IgD-negative memory B cell (primary cell): ENCODE measurements at regions not wholly inside any gene's neighbourhood (a gene's known extent, or its start where the extent isn't known, plus 50 kb on each side); places are given as distances from the start of the nearest gene placed in this dataset.

Experiments used
- H3K27ac Mint-ChIP-seq, 3 donors: one replicate each; pipeline ENCODE4 v1.8.0; 2020 to 2022; ENCODE audit warnings: mild to moderate bottlenecking in 3 of 3, mixed read lengths in 3 of 3, moderate library complexity in 1 of 3
- H3K27me3 Mint-ChIP-seq: one replicate; pipeline ENCODE4 v1.8.0; 2021; ENCODE audit warnings: mixed read lengths
- H3K36me3 Mint-ChIP-seq: one replicate; pipeline ENCODE4 v1.8.0; 2020; ENCODE audit warnings: mild to moderate bottlenecking, mixed read lengths
- H3K4me1 Mint-ChIP-seq, 3 donors: one replicate each; pipeline ENCODE4 v1.8.0; 2020 to 2022; ENCODE audit warnings: mixed read lengths in 3 of 3, mild to moderate bottlenecking in 1 of 3
- H3K4me3 Mint-ChIP-seq, 4 donors: one replicate each; pipeline ENCODE4 v1.8.0; 2020 to 2022; ENCODE audit warnings: mild to moderate bottlenecking in 4 of 4, mixed read lengths in 4 of 4, moderate library complexity in 3 of 4
- H3K9me3 Mint-ChIP-seq, 3 donors: one replicate each; pipeline ENCODE4 v1.8.0; 2020 to 2021; ENCODE audit warnings: mixed read lengths in 3 of 3, mild to moderate bottlenecking in 1 of 3

DNA sequence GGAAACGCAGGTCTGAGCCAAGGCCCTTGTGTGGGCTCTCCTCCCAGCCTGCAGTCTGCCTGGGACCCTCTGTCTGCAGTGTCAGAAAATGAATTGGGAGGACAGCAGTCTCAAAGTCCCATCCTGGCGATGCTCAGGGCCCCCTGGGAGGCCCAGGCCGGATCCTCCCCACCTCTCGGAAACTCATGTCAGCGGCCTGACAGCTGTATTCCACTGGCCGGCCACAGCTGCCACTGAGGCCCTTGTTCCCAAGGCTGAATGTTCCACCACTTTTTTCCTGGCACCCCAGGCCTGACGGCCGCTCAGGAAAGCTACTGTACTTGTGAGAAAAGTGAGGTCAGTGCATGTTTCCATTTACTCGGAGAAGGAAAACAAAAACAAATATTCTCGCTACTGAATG, 180.0 kb downstream of the FGF18 start:
- H3K4me1 Mint-ChIP-seq = peaks cover 0 to 3% (median 3%) of the 10 kb centered on the region in 3 donors
- peaks cover 18% of the 10 kb centered on the region for H3K27me3 Mint-ChIP-seq
- H3K9me3 Mint-ChIP-seq = peaks cover 0 to 3% (median 1%) of the 10 kb centered on the region in 3 donors
- no peak overlapping the region for H3K27ac Mint-ChIP-seq
- no peaks in the 10 kb centered on the region for H3K36me3 Mint-ChIP-seq
- no peak overlapping the region for H3K4me3 Mint-ChIP-seq

DNA sequence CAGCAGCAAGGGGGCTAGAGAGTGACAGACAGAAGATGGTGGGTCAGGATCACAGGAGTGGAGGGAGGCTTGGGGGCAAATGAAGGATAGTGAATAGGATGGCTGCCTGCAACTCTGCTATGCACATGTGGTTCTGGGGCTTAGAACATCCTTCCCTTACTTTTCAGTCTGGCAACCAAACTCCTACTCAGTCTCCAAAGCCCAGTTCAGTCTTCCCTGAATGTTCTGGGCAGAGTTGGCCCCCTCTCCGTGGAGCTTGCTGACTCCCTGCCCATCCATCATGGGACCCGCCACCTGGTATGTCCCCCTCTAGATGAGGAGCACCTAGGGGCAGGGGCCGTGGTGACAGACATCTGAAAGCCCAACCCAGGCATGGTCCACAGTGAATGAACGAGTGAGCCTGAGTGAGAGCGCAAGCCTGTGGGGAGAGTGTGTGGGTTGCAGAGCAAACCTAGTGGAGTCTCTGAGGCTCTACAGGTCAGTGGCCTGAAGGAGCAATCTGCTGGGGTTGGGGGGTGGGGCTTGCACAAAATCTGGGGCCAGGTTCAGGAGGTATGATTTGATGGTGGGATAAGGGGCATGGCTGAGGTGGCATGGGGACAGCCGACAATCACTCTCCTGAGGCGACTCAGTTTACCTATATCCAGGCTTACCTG, 180.6 kb downstream of the FGF18 start:
- Mint-ChIP-seq H3K4me1 (peaks cover 0 to 3% (median 3%) of the 10 kb centered on the region in 3 donors), H3K4me3 (no peak overlapping the region), H3K9me3 (peaks cover 0 to 3% (median 1%) of the 10 kb centered on the region in 3 donors), H3K27me3 (peaks cover 18% of the 10 kb centered on the region), H3K36me3 (no peaks in the 10 kb centered on the region), H3K27ac (no peak overlapping the region)

DNA sequence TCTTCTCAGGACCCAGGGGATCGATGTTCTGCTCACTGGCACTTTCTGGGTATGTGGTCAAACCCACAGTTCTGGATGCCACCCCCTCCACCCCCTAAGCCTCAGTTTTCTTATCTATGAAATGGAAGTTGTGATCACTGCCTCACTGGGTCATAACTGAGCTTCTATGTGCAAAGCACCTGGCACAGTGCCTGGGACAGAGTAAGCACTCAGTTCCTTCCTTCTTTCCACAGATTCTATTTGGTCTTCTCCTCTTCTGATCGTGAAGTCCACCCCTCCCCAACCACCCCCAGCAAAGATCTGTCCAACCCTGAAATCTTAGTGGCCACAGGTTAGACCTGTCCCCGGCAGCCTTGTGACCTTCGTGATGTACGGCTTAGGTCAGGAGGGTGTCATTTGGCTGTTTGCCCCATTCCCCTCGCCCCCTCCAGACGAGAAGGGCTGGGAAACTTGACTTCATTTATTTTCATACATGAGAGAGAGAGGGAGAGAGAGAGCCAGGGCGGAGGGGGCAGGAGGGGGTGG, 181.4 kb downstream of the FGF18 start:
- H3K27ac Mint-ChIP-seq = no peak overlapping the region
- peaks cover 0 to 3% (median 3%) of the 10 kb centered on the region in 3 donors for H3K4me1 Mint-ChIP-seq
- H3K36me3 Mint-ChIP-seq = no peaks in the 10 kb centered on the region

DNA sequence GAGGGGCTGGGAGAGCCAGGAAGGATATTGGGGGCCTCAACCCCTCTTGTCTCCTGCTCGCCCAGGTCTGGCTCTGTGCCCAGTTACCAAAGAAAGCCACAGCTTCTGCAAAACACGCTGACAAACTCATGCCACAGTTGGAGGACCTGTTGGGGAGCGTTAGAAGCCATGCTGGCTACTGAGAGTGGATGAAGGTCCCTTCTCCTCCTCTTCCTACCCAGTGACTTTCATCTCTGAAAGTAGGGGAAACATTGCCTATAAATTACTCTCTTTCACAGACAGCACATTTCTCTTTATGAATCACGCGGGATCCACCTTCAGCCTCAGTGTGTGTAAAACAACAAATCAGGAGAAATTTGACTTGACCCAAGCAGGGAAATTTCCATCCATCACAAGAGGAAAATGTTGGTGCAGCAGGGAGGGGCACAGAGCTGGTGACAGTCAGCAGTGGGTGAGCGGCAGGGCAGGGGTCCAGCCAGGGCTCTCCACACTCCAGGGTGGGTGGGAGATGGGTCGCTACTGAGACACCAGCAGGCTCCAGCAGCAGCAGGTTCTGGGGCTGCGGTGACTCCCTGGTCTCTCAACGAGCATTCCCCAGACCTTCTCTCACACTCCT, 181.9 kb downstream of the FGF18 start:
- Mint-ChIP-seq H3K4me3 (no peak overlapping the region), H3K9me3 (peaks cover 4 to 5% (median 4%) of the 10 kb centered on the region in 3 donors), H3K4me1 (peaks cover 0 to 3% (median 3%) of the 10 kb centered on the region in 3 donors), H3K27ac (no peak overlapping the region), H3K27me3 (peaks cover 19% of the 10 kb centered on the region), H3K36me3 (no peaks in the 10 kb centered on the region)

More for the DNA sequence above, 181.4 kb downstream of the FGF18 start:
- H3K9me3 Mint-ChIP-seq = peaks cover 0 to 5% (median 1%) of the 10 kb centered on the region in 3 donors
- peaks cover 18% of the 10 kb centered on the region for H3K27me3 Mint-ChIP-seq
- no peak overlapping the region for H3K4me3 Mint-ChIP-seq

DNA sequence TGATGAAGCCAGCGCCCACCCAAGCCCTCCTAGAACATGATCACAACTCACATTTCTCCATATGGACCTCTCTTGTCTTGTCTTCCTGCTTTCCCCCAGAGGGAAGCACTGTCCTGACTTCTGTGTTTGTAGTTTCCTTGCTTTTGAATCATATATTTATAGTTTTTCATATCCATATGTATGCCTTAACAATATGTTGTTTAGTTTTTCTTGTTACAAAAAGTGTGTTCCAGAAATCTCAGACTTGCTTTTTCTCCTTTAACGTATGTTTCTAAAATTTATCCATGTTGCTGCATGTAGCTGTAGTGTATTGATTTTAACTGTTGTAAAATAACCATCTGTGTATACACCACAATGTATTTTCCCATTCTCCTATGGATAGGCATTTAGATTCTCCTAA, 182.0 kb upstream of the SMIM23 start:
- H3K36me3 Mint-ChIP-seq = no peaks in the 10 kb centered on the region
- H3K27ac Mint-ChIP-seq = no peak overlapping the region
- H3K9me3 Mint-ChIP-seq = peaks cover 7 to 21% (median 8%) of the 10 kb centered on the region in 3 donors
- peaks cover 11% of the 10 kb centered on the region for H3K27me3 Mint-ChIP-seq
- no peak overlapping the region for H3K4me3 Mint-ChIP-seq
- peaks cover 0 to 3% (median 3%) of the 10 kb centered on the region in 3 donors for H3K4me1 Mint-ChIP-seq

DNA sequence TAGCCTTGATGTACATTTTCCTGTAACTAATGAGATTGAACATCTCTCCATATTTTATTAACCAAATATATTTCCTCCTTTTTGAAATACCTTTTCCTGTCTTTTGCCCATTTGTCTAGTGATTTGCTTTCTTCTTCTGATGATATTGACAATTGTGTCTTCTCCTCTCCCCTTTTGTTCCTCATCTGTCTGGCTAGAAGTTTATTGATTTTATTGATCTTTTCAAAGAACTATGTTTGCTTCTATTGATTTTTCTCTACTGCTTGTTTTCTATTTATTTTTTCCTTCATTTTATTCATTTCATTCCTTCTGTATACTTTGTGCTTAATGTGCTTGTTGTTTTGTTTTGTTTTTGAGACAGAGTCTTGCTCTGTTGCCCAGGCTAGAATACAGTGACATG, 181.4 kb upstream of the SMIM23 start:
- Mint-ChIP-seq H3K4me3 (no peak overlapping the region), H3K4me1 (peaks cover 0 to 3% (median 3%) of the 10 kb centered on the region in 3 donors), H3K9me3 (peaks cover 7 to 21% (median 11%) of the 10 kb centered on the region in 3 donors), H3K27me3 (peaks cover 17% of the 10 kb centered on the region), H3K36me3 (no peaks in the 10 kb centered on the region), H3K27ac (no peak overlapping the region)

DNA sequence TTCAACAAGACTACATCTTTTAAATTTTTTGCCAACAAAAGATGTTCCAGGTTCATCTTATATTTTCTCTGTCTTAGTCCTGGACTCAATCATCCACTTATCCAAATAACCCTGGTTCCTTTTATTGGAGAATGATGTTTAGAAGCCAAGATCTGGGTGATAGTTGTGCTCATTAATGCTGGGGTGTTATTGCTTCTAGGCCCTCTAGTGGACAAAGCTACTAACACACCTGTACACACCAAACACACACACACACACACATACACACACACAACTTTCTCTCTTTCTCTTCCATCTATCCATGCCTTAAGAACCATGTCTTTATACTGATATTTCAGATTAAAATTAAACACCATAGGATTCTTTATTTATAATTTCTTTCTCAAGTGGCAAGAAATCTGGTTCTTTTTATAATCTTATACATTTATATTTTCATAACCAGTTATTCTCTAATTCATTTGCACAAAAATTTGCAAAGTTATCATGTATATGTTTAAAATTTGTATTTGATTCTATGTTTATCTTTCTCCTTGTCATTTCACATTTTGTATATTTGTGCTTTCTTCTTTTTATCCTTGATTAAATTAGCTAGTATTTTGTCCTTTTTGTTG, 179.1 kb upstream of the SMIM23 start:
- Mint-ChIP-seq H3K27me3 (peaks cover 16% of the 10 kb centered on the region), H3K4me3 (no peak overlapping the region), H3K4me1 (no peaks in the 10 kb centered on the region), H3K36me3 (no peaks in the 10 kb centered on the region), H3K9me3 (peaks cover 7 to 21% (median 11%) of the 10 kb centered on the region in 3 donors), H3K27ac (no peak overlapping the region)

DNA sequence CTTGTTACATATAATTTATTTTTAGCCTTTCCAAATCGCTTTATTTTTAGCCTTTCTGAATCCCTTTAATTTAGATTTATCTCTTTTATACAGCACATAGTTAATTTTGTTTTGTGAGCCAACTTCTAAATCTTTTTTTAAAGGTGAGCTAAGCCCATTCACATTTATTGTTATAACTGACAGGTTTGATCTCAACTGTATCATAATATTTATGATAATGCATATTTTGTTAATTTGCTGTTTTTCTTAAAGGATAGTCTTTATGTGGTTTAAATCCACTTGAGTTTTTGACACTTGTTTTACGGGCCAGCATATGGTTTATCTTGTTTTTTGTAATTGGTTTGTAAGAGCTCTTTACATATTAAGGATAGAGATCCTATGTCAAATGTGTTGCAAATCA, 177.8 kb upstream of the SMIM23 start:
- Mint-ChIP-seq H3K4me1 (no peaks in the 10 kb centered on the region), H3K27me3 (peaks cover 16% of the 10 kb centered on the region), H3K27ac (no peak overlapping the region)

DNA sequence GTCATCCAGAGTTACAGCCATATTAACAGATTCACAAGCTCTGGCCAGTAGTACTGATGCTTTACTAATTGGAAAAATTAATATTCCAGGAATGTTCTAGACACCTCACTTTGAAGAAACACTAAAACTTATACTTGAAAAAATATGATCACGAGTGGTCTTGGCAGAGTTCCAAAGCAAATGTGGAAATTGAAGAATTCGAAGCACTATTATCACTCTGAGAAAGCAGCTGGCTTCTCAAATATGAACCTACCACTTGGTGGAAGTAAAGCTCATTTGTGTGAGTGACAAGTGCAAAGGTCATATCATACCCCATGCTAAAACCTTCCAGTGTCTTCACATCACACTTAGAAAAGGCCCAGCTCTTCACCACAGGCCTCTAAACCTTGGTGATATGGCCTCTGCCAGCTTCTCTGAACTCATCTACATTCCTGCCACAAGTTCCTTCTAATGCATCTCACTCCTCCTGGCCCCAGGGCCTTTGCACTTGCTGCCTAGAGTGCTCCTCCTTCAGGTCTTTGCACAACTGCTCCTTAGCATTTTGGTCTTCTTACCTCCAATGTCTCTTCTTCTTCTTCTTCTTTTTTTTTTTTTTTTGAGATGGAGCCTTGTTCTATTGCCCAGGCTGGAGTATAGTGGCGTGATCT, 175.7 kb upstream of the SMIM23 start:
- no peak overlapping the region for H3K27ac Mint-ChIP-seq
- H3K9me3 Mint-ChIP-seq = peaks cover 10 to 21% (median 11%) of the 10 kb centered on the region in 3 donors
- H3K27me3 Mint-ChIP-seq = peaks cover 13% of the 10 kb centered on the region
- H3K4me3 Mint-ChIP-seq = no peak overlapping the region
- H3K4me1 Mint-ChIP-seq = no peaks in the 10 kb centered on the region
- H3K36me3 Mint-ChIP-seq = no peaks in the 10 kb centered on the region

More for the DNA sequence above, 177.8 kb upstream of the SMIM23 start:
- Mint-ChIP-seq H3K36me3 (no peaks in the 10 kb centered on the region), H3K9me3 (peaks cover 7 to 21% (median 11%) of the 10 kb centered on the region in 3 donors), H3K4me3 (no peak overlapping the region)

DNA sequence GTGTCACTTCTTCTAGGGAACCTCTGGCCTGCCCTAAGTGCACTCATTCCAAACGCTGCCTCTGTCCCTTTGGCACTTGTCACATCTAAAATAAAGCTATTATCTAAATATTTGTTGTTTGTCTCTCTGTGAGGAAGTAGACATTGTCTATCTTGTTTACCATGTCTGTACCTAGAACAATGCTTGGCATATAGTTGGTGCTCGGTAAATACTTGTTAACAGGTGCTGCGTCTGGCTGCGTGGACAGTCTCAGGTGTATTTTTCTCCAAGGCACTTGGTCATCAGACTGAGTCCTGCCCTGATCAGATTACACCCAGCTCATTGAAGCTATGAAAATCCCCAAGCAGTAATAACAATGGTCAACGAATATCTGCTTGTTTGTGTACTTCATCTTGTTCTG, 174.9 kb upstream of the SMIM23 start:
- Mint-ChIP-seq H3K36me3 (no peaks in the 10 kb centered on the region), H3K9me3 (peaks cover 9 to 21% (median 11%) of the 10 kb centered on the region in 3 donors), H3K4me3 (no peak overlapping the region), H3K27ac (no peak overlapping the region), H3K4me1 (no peaks in the 10 kb centered on the region), H3K27me3 (peaks cover 13% of the 10 kb centered on the region)

DNA sequence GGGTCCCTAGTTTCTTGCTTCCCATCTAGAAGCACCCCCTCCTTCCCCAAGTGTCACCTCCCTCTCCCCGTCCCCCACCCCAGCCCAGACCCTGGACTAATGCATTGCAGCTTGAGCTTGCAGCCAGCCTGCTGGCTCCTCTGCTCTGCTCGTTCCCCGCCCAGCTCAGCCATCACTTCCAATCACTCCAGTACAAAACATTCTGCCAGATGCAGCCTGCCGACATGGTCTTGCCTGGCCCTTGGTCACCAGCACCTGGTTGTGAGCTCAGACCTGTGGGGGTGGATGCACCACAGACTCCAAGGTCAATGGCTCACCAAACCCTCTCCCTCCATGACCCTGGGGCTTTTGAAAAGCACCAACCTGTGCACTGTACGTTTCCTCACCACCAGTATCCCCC, 172.9 kb upstream of the SMIM23 start:
- H3K9me3 Mint-ChIP-seq = peaks cover 3 to 7% (median 5%) of the 10 kb centered on the region in 3 donors
- H3K27me3 Mint-ChIP-seq = peaks cover 10% of the 10 kb centered on the region
- H3K36me3 Mint-ChIP-seq = no peaks in the 10 kb centered on the region
- H3K27ac Mint-ChIP-seq = no peak overlapping the region
- H3K4me3 Mint-ChIP-seq = peak overlapping the region in 1 of 4 donors; percentile 57
- no peaks in the 10 kb centered on the region for H3K4me1 Mint-ChIP-seq

DNA sequence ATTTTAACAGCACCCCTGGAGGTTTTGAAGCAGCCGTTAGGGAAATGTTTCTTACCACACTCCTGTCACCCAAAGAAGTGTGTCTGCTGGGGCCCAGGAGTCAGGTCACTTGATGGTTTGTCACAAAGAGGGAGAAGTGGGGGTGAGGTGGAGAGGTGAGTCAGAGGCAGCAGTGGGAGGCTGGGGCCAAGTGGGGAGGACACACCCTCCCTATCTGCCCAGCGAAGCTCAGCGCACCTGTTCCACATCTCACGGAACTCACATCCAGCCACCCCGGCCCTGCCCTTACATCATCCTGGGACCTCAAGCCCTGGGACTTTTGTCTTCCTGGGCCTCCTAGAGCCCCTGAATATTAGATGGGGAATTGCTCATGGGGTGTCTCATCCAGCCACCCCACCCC, 171.1 kb upstream of the SMIM23 start:
- no peak overlapping the region for H3K27ac Mint-ChIP-seq
- no peaks in the 10 kb centered on the region for H3K4me1 Mint-ChIP-seq
- no peak overlapping the region for H3K4me3 Mint-ChIP-seq
- no peaks in the 10 kb centered on the region for H3K36me3 Mint-ChIP-seq
- peaks cover 0 to 3% (median 0%) of the 10 kb centered on the region in 3 donors for H3K9me3 Mint-ChIP-seq
- H3K27me3 Mint-ChIP-seq = peaks cover 1% of the 10 kb centered on the region

DNA sequence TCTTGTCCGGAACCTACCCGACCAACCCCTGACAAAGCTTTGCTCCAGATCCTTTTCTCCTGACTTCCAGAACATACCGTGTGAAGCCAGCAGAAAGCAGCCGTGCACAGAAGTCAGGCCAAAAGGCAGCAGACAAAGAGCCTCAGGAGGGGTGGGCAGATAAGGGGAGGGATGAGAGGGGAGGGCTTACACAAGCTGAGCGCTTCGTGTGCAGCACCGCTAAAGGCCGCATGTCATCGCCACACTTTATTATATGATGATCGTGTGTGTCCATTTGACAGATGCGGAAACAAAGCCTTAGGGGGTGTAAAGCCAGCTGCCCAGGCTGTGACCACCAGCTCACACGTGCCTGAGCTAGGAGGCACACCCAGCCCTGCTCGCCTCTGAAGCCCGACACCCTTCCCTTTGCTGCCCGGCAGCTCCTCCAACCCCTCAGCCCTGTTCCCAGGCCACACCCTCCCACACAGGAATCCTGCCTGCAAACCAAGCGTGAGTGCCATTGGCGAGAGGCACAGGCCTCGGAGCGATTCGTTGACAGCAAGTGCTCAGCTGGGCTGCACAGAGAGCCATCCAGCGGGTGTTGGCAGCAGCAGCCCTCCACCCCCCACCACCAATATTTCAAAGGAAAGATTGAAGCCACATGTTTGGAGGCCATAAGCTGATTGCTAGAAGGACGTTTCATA, 170.5 kb upstream of the SMIM23 start:
- Mint-ChIP-seq H3K4me3 (no peak overlapping the region), H3K4me1 (no peaks in the 10 kb centered on the region), H3K27ac (no peak overlapping the region), H3K36me3 (no peaks in the 10 kb centered on the region), H3K9me3 (peaks cover 0 to 3% (median 0%) of the 10 kb centered on the region in 3 donors), H3K27me3 (peaks cover 1% of the 10 kb centered on the region)
